K562 (cell line): ENCODE measurements at regions not wholly inside any gene's neighbourhood (a gene's known extent, or its start where the extent isn't known, plus 50 kb on each side); places are given as distances from the start of the nearest gene placed in this dataset.
A peak's percentile ranks its signal among the peaks of the same experiment; 100 is the strongest.

Source experiments
- ATAC-seq: fragments of 200-7000 bp; cut with Tn5 transposase; 3 replicates; pipeline ENCODE4 v1.9.1; 2020; ENCODE audit warnings: moderate library complexity
- BruUV-seq: library from RNA; stranded (reverse); fragments of 400-500 nt; replicated peaks from 2 replicates; lab custom pipeline; 2021; lab: Mats Ljungman, UMichigan
- CTCF ChIA-PET: fragments of 300-600 bp; formaldehyde crosslinking; extraction: SDS; loops from one replicate; lab custom pipeline; 2021; ENCODE audit warnings: low intra/inter-chr PET ratio; lab: Yijun Ruan, JAX
- POLR2A ChIA-PET: fragments of 300-600, 350-650 bp; sonication (Branson Sonifier 250); formaldehyde crosslinking; extraction: SDS; loops from one replicate; lab custom pipeline; 2021; ENCODE audit warnings: antibody characterized with exemption, inconsistent platforms; lab: Yijun Ruan, JAX
- DNase-seq, 4 experiments: peaks; one replicate each; pipeline versions ENCODE4 v3.0.0 to v3.0.0-alpha.2; 2011 to 2018; ENCODE audit warnings: low spot score in 3 of 4, mixed read lengths in 3 of 4; ENCODE audit errors: extremely low read depth in 1 of 4
- FAIRE-seq: peaks from 2 replicates; lab custom pipeline; 2011; peaks lifted over from hg19 to GRCh38; lab: Jason Lieb, UNC
- H2AFZ ChIP-seq: 2 replicates; pipeline ENCODE4 v1.6.0; 2011; ENCODE audit warnings: low read depth, low read length, control low read depth, inconsistent platforms
- H3K27ac ChIP-seq: fragments of 200-600 bp; 3 replicates; pipeline ENCODE4 v1.8.0; 2011; ENCODE audit warnings: low read depth, mild to moderate bottlenecking, control low read depth, inconsistent platforms, low read length, moderate library complexity, mixed read lengths; ENCODE audit errors: extremely low read depth
- H3K27me3 ChIP-seq, 2 experiments: fragments of 300-600 bp in 1 of 2; 2 replicates in 1 of 2; 3 replicates in 1 of 2; pipeline versions ENCODE4 v1.6.0 to v1.8.0; 2011; ENCODE audit warnings: inconsistent platforms in 2 of 2, low read length in 2 of 2, mild to moderate bottlenecking in 1 of 2, mixed read lengths in 1 of 2, moderate library complexity in 1 of 2; ENCODE audit not compliant: control insufficient read depth in 2 of 2, insufficient read depth in 2 of 2
- H3K36me3 ChIP-seq: fragments of 300-600 bp; 3 replicates; pipeline ENCODE4 v1.8.0; 2011; ENCODE audit warnings: mild to moderate bottlenecking, low read length, inconsistent platforms; ENCODE audit not compliant: control insufficient read depth, insufficient read depth
- H3K4me1 ChIP-seq, 2 experiments: fragments of 200-600 bp in 1 of 2; replicated peaks in 1 of 2; 2 replicates in 1 of 2; 3 replicates in 1 of 2; pipeline versions ENCODE4 v1.5.1 to v1.8.0; 2011; ENCODE audit warnings: inconsistent platforms in 2 of 2, low read length in 2 of 2, mild to moderate bottlenecking in 1 of 2, mixed read lengths in 1 of 2, moderate library complexity in 1 of 2; ENCODE audit not compliant: control insufficient read depth in 2 of 2, insufficient read depth in 2 of 2
- H3K4me2 ChIP-seq: 2 replicates; pipeline ENCODE4 v1.6.1; 2011; ENCODE audit warnings: low read length, control low read depth, inconsistent platforms, mixed read lengths; ENCODE audit not compliant: insufficient read depth
- H3K4me3 ChIP-seq: fragments of 200-600 bp; sonication (generic), shearing (Covaris generic); 2 replicates; pipeline ENCODE4 v1.5.1; 2016; ENCODE audit warnings: control low read depth, inconsistent platforms
- H3K79me2 ChIP-seq: fragments of 200-600 bp; 3 replicates; pipeline ENCODE4 v1.8.0; 2011; ENCODE audit warnings: low read length, inconsistent platforms; ENCODE audit not compliant: control insufficient read depth, insufficient read depth
- H3K9ac ChIP-seq, 2 experiments: 2 replicates each; pipeline versions ENCODE4 v1.6.0 to v1.6.1; 2011; ENCODE audit warnings: low read depth in 2 of 2, low read length in 2 of 2, control low read depth in 1 of 2, inconsistent platforms in 1 of 2, mild to moderate bottlenecking in 1 of 2, mixed read lengths in 1 of 2; ENCODE audit not compliant: insufficient read depth in 1 of 2
- H3K9me1 ChIP-seq: one replicate; pipeline ENCODE4 v1.6.0; 2011; ENCODE audit warnings: inconsistent platforms, mild to moderate bottlenecking, low read length, moderate library complexity; ENCODE audit not compliant: control insufficient read depth, insufficient read depth
- H3K9me3 ChIP-seq: replicated peaks from 2 replicates; pipeline ENCODE4 v1.5.1; 2011; ENCODE audit warnings: low read depth, low read length, inconsistent platforms; ENCODE audit not compliant: control insufficient read depth, insufficient read depth
- H4K20me1 ChIP-seq: replicated peaks from 2 replicates; pipeline ENCODE4 v1.6.1; 2011; ENCODE audit warnings: low read length, inconsistent platforms, mixed read lengths; ENCODE audit not compliant: control insufficient read depth, insufficient read depth
- CBFA2T3 ChIP-seq: fragments of 450-650 bp; IDR thresholded peaks from 2 replicates; pipeline ENCODE4 v1.6.1; 2017
- CHD2 ChIP-seq: IDR thresholded peaks from 2 replicates; pipeline ENCODE4 v1.6.1; 2011; ENCODE audit warnings: low read depth, low read length
- NFE2 ChIP-seq: IDR thresholded peaks from 2 replicates; pipeline ENCODE4 v1.6.1; 2014; ENCODE audit warnings: antibody characterized with exemption, low read depth
- PHTF2 ChIP-seq: fragments of 250-450 bp; sonication (Bioruptor Pico); IDR thresholded peaks from 2 replicates; pipeline ENCODE4 v1.5.0; 2021; ENCODE audit warnings: mild to moderate bottlenecking
- SMARCB1 ChIP-seq: IDR thresholded peaks from 2 replicates; pipeline ENCODE4 v1.6.1; 2011; ENCODE audit warnings: improper control_type of control experiment, low read depth; ENCODE audit not compliant: insufficient read length
- TAF1 ChIP-seq: IDR thresholded peaks from 2 replicates; pipeline ENCODE4 v1.6.1; 2011; ENCODE audit warnings: mild to moderate bottlenecking, low read length, moderate library complexity; ENCODE audit not compliant: insufficient read depth, control insufficient read depth, severe bottlenecking; ENCODE audit errors: extremely low read depth
- TCFL5 ChIP-seq: fragments of 250-450 bp; sonication (Bioruptor Pico); conservative IDR thresholded peaks from 2 replicates; pipeline ENCODE4 v1.6.1; 2021; ENCODE audit warnings: mild to moderate bottlenecking, moderate library complexity, matching md5 sums
- ZNF184 ChIP-seq: sonication (generic); formaldehyde crosslinking; IDR thresholded peaks from 2 replicates; pipeline ENCODE4 v1.5.0; 2020; ENCODE audit warnings: missing genetic modification reagents
- ZNF518B ChIP-seq: fragments of 250-450 bp; sonication (Bioruptor Pico); IDR thresholded peaks from 2 replicates; pipeline ENCODE4 v1.5.0; 2021; ENCODE audit warnings: mild to moderate bottlenecking, moderate library complexity
- ZNF699 ChIP-seq: fragments of 250-450 bp; sonication (Bioruptor Pico); IDR thresholded peaks from 2 replicates; pipeline ENCODE4 v1.8.0; 2021; ENCODE audit warnings: mild to moderate bottlenecking, moderate library complexity; ENCODE audit not compliant: insufficient replicate concordance
- WGBS: fragments of 100-300 bp; shearing (Covaris generic); methylation state at CpG from one replicate; pipeline ENCODE4 v1.1.6; 2016; ENCODE audit warnings: low coverage, mixed read lengths; ENCODE audit not compliant: insufficient coverage; ENCODE audit errors: missing lambda C conversion rate; 5-methylcytosine and 5-hydroxymethylcytosine counted together
- in situ Hi-C: fragments of 300-500 bp; cut with MboI; formaldehyde crosslinking; loops from 4 replicates; pipeline ENCODE4 v1.15.0; 2018; ENCODE audit warnings: inconsistent platforms, mixed read lengths
- intact Hi-C: fragments of 100-400 bp; cut with micrococcal nuclease; formaldehyde crosslinking; loops from 2 replicates; pipeline ENCODE4 v1.14.2; 2022

GRCh38 chr10:10914144-10914543 lies 103.5 kb upstream of the CELF2 start:
- H3K27ac ChIP-seq, result no peak overlapping the region
- no peaks in the 10 kb centered on the region for H3K4me1 ChIP-seq
- no peaks in the 10 kb centered on the region for H3K9me1 ChIP-seq
- no peak for TF ChIP-seq SMARCB1
- TF ChIP-seq TCFL5, result no peak
- TF ChIP-seq, all 486 proteins: peak for 0
- Histone ChIP-seq H3K9ac (no peak overlapping the region), H3K36me3 (no peaks in the 10 kb centered on the region), H3K9me3 (no peaks in the 10 kb centered on the region), H3K79me2 (no peaks in the 10 kb centered on the region), H3K4me3 (no peak overlapping the region), H3K4me2 (no peak overlapping the region), H4K20me1 (no peaks in the 10 kb centered on the region), H2AFZ (no peak overlapping the region), H3K27me3 (peaks cover 0 to 5% of the 10 kb centered on the region in 2 experiments; a peak in 1 of 5 replicates)
- in situ Hi-C loops, result loop anchor here (25.0 kb wide), 1 partner anchor 848 kb away; no protein-coding TSS in a partner anchor
- FAIRE-seq (no peak), DNase-seq (no peak), ATAC-seq (no peak)
- no TSS peak for BruUV-seq
- intact Hi-C loops, result no loop called here
- ChIA-PET POLR2A (no interaction called here), CTCF (no interaction called here)
- WGBS, result 5% methylated on average over 4 of the region's 4 CpGs

GRCh38 chr10:10915215-10915614 lies 102.5 kb upstream of the CELF2 start:
- no peak overlapping the region for H3K4me3 ChIP-seq
- ChIA-PET CTCF (no interaction called here), POLR2A (no interaction called here)
- H4K20me1 ChIP-seq, result no peaks in the 10 kb centered on the region
- no peak for DNase-seq
- H2AFZ ChIP-seq, result no peak overlapping the region
- ATAC-seq, result no peak
- H3K27me3 ChIP-seq, result peaks cover 0 to 5% of the 10 kb centered on the region in 2 experiments; a peak in 1 of 5 replicates
- no peaks in the 10 kb centered on the region for H3K9me1 ChIP-seq
- no peak for FAIRE-seq
- H3K79me2 ChIP-seq, result no peaks in the 10 kb centered on the region
- no peak overlapping the region for H3K4me2 ChIP-seq
- H3K4me1 ChIP-seq, result no peaks in the 10 kb centered on the region
- intact Hi-C loops, result no loop called here
- TF ChIP-seq PHTF2 (CRISPR knock-in tag) (no peak), CBFA2T3 (no peak), ZNF518B (no peak), ZNF184 (no peak), ZNF699 (CRISPR knock-in tag) (no peak), CHD2 (no peak), NFE2 (peak; percentile 59), TAF1 (no peak)
- BruUV-seq, result no TSS peak
- H3K36me3 ChIP-seq, result no peaks in the 10 kb centered on the region
- no peak overlapping the region for H3K9ac ChIP-seq
- no peak overlapping the region for H3K27ac ChIP-seq
- H3K9me3 ChIP-seq, result no peaks in the 10 kb centered on the region
- in situ Hi-C loops, result loop anchor here (25.0 kb wide), 1 partner anchor 847 kb away; no protein-coding TSS in a partner anchor
